ENCODE measurements at regions not wholly inside any gene's neighbourhood (a gene's known extent, or its start where the extent isn't known, plus 50 kb on each side); places are given as distances from the start of the nearest gene placed in this dataset.
A peak's percentile ranks its signal among the peaks of the same experiment; 100 is the strongest.
"Not testable (repeated sequence)": the region's sequence is repeated elsewhere in the genome, so short reads cannot be mapped to it uniquely, and the experiment has no call there.

DNA sequence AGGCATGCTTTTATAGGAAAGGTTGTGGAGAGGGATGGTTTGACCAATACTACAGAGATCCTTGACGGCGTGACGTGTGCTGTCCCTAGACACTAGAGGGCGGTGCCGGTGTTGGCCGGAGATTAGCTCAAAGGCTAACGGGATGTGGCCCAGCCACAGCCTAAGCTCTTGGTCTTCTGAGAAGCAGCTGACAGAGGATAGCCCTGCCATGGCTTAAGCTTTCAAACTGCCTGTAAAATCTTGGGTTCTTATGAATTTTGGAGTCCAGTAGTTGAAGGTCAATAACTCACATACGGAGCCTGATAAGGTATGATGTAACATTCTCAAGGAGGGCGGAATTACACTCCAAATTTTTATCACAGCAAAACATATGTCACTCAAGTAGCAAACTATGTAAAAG is 515.7 kb upstream of the ATXN7L3B start:
- no peaks in the 10 kb centered on the region for H3K36me3 ChIP-seq (replicated peaks; ENCODE audit: insufficient read depth, low read depth)
- H4K20me1 ChIP-seq (ENCODE audit: insufficient read depth, poor library complexity, severe bottlenecking), result no peaks in the 10 kb centered on the region
- H3K27me3 ChIP-seq, result no peaks in the 10 kb centered on the region
- no peak overlapping the region for H3K4me3 ChIP-seq
- H2AFZ ChIP-seq, result no peak overlapping the region
- no peak overlapping the region for H3K4me2 ChIP-seq
- DNase-seq (ENCODE audit: low spot score), result peak; percentile 80
- no peaks in the 10 kb centered on the region for H3K79me2 ChIP-seq
- 16% methylated on average over 9 of the region's 9 CpGs for WGBS (ENCODE audit: low lambda C conversion rate, missing lambda C conversion rate)
- TF ChIP-seq, protein P1, sequence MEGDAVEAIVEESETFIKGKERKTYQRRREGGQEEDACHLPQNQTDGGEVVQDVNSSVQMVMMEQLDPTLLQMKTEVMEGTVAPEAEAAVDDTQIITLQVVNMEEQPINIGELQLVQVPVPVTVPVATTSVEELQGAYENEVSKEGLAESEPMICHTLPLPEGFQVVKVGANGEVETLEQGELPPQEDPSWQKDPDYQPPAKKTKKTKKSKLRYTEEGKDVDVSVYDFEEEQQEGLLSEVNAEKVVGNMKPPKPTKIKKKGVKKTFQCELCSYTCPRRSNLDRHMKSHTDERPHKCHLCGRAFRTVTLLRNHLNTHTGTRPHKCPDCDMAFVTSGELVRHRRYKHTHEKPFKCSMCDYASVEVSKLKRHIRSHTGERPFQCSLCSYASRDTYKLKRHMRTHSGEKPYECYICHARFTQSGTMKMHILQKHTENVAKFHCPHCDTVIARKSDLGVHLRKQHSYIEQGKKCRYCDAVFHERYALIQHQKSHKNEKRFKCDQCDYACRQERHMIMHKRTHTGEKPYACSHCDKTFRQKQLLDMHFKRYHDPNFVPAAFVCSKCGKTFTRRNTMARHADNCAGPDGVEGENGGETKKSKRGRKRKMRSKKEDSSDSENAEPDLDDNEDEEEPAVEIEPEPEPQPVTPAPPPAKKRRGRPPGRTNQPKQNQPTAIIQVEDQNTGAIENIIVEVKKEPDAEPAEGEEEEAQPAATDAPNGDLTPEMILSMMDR (IDR thresholded peaks at IDR 0.05; ENCODE audit: poor library complexity), result peak; percentile 64
- no peak for TF ChIP-seq EZH2phosphoT487 (IDR thresholded peaks at IDR 0.05; ENCODE audit: low read depth, severe bottlenecking, unreplicated experiment)
- TF ChIP-seq EZH2 (IDR thresholded peaks at IDR 0.05; ENCODE audit: borderline replicate concordance), result no peak
- no peaks in the 10 kb centered on the region for H3K9me2 ChIP-seq (replicated peaks; ENCODE audit: insufficient read depth)
- H3K4me1 ChIP-seq (ENCODE audit: insufficient read depth), result no peaks in the 10 kb centered on the region
- no peak overlapping the region for H3K27ac ChIP-seq
- no peaks in the 10 kb centered on the region for H3K9me3 ChIP-seq (ENCODE audit: low read depth)

DNA sequence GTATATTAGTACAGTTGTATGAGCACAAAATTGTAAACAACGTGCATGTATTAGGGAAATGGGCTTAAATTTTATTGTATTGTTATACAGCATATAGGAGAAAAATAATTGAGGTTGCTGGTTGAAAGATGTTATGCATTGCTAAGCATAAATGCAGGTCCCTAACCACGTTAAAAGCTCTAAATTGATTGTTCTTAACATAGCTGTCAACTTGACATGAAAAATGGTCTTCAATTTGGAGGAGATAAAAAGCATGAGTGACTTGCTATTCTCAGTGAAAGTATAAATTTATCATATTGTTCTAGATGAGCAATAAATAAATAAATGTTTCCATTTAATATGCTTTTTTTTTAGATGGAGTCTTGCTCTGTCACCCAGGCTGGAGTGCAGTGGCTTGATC is 506.6 kb upstream of the ATXN7L3B start:
- H3K4me3 ChIP-seq, result no peak overlapping the region
- no peak overlapping the region for H3K4me2 ChIP-seq
- no peaks in the 10 kb centered on the region for H3K36me3 ChIP-seq (replicated peaks; ENCODE audit: insufficient read depth, low read depth)
- H3K9me3 ChIP-seq (ENCODE audit: low read depth), result no peaks in the 10 kb centered on the region
- no peak for DNase-seq (ENCODE audit: low spot score)
- H4K20me1 ChIP-seq (ENCODE audit: insufficient read depth, poor library complexity, severe bottlenecking), result no peaks in the 10 kb centered on the region
- H3K9me2 ChIP-seq (replicated peaks; ENCODE audit: insufficient read depth), result no peaks in the 10 kb centered on the region
- no peaks in the 10 kb centered on the region for H3K27me3 ChIP-seq
- WGBS (ENCODE audit: low lambda C conversion rate, missing lambda C conversion rate), result 73% methylated on average over 2 of the region's 2 CpGs
- TF ChIP-seq EZH2phosphoT487 (IDR thresholded peaks at IDR 0.05; ENCODE audit: low read depth, severe bottlenecking, unreplicated experiment), result no peak
- no peak for TF ChIP-seq EZH2 (IDR thresholded peaks at IDR 0.05; ENCODE audit: borderline replicate concordance)
- TF ChIP-seq, protein P1 (IDR thresholded peaks at IDR 0.05; ENCODE audit: poor library complexity), result no peak
- H3K79me2 ChIP-seq, result no peaks in the 10 kb centered on the region
- no peaks in the 10 kb centered on the region for H3K4me1 ChIP-seq (ENCODE audit: insufficient read depth)
- no peak overlapping the region for H2AFZ ChIP-seq
- H3K27ac ChIP-seq, result no peak overlapping the region

DNA sequence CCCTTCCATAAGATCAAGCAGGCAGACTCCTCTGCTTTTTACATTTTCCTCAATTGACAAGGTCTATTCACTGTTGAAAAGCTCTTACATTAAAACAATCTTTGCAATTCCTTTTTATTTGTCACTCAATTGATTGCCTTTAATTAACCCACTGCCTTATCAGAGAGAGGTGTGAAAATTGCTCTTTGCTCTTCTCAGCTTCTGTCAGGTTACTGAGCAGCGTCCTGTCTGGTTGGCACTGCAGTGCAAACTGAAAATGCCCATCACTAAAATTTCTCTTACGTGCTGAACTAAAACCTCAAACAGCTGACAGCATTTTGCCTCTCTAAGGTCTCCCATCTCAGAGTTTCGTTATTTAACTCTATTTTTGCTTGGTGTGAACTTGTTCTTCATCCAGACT is 504.1 kb upstream of the ATXN7L3B start:
- TF ChIP-seq EZH2phosphoT487 (IDR thresholded peaks at IDR 0.05; ENCODE audit: low read depth, severe bottlenecking, unreplicated experiment), result no peak
- TF ChIP-seq, protein P1 (IDR thresholded peaks at IDR 0.05; ENCODE audit: poor library complexity), result no peak
- TF ChIP-seq EZH2 (IDR thresholded peaks at IDR 0.05; ENCODE audit: borderline replicate concordance), result no peak
- no peaks in the 10 kb centered on the region for H4K20me1 ChIP-seq (ENCODE audit: insufficient read depth, poor library complexity, severe bottlenecking)
- H3K4me1 ChIP-seq (ENCODE audit: insufficient read depth), result no peaks in the 10 kb centered on the region
- H3K27me3 ChIP-seq, result no peaks in the 10 kb centered on the region
- no peak overlapping the region for H3K27ac ChIP-seq
- no peaks in the 10 kb centered on the region for H3K79me2 ChIP-seq
- H2AFZ ChIP-seq, result no peak overlapping the region
- no peak overlapping the region for H3K4me3 ChIP-seq
- DNase-seq (ENCODE audit: low spot score), result no peak
- H3K36me3 ChIP-seq (replicated peaks; ENCODE audit: insufficient read depth, low read depth), result no peaks in the 10 kb centered on the region
- H3K9me3 ChIP-seq (ENCODE audit: low read depth), result no peaks in the 10 kb centered on the region
- whole genome bisulfite sequencing (ENCODE audit: low lambda C conversion rate, missing lambda C conversion rate), result 76% methylated on average over 3 of the region's 3 CpGs
- H3K4me2 ChIP-seq, result no peak overlapping the region
- H3K9me2 ChIP-seq (replicated peaks; ENCODE audit: insufficient read depth), result no peaks in the 10 kb centered on the region

DNA sequence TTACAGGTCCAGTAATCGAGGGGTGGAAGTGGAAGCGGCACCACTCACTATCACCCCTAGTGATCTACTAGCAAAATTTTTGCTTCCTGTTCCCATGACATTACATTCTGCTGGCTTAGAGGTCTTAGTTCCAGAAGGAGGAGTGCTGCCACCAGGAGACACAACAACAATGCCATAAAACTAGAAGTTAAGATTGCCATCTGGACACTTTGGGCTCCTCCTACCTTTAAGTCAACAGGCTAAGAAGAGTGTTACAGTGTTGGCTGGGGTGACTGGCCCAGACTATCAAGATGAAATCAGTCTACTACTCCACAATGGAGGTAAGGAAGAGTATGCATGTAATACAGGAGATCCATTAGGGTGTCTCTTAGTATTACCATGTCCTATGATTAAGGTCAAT is 498.5 kb upstream of the ATXN7L3B start:
- not testable (repeated sequence) for H3K27me3 ChIP-seq; H4K20me1 ChIP-seq (ENCODE audit: insufficient read depth, poor library complexity, severe bottlenecking); H3K9me2 ChIP-seq (replicated peaks; ENCODE audit: insufficient read depth); H3K4me1 ChIP-seq (ENCODE audit: insufficient read depth); H3K27ac ChIP-seq; H3K4me2 ChIP-seq; H3K4me3 ChIP-seq; H3K9me3 ChIP-seq (ENCODE audit: low read depth); H3K36me3 ChIP-seq (replicated peaks; ENCODE audit: insufficient read depth, low read depth); H3K79me2 ChIP-seq; DNase-seq (ENCODE audit: low spot score); H2AFZ ChIP-seq
- WGBS (ENCODE audit: low lambda C conversion rate, missing lambda C conversion rate), result 94% methylated on average over 2 of the region's 2 CpGs

Measured in hepatocyte (in vitro differentiated cells).